H1 (cell line): ENCODE measurements at regions not wholly inside any gene's neighbourhood (a gene's known extent, or its start where the extent isn't known, plus 50 kb on each side); places are given as distances from the start of the nearest gene placed in this dataset.

Source experiments
- CTCF ChIA-PET: fragments of 300-600 bp; sonication (Branson Sonifier 250); formaldehyde crosslinking; loops from one replicate; lab custom pipeline; 2021; ENCODE audit not compliant: partially characterized antibody; lab: Charles Lee
- POLR2A ChIA-PET: fragments of 300-600 bp; sonication (Branson Sonifier 250); formaldehyde crosslinking; loops from one replicate; lab custom pipeline; 2021; ENCODE audit warnings: inconsistent platforms; ENCODE audit not compliant: partially characterized antibody; lab: Charles Lee
- DNase-seq, 2 experiments: peaks; one replicate each; pipeline versions ENCODE4 v3.0.0 to v3.0.0-alpha.2; 2010 to 2022; ENCODE audit warnings: low spot score in 2 of 2, low read depth in 1 of 2, mixed read lengths in 1 of 2
- FAIRE-seq: peaks from 2 replicates; lab custom pipeline; 2011; peaks lifted over from hg19 to GRCh38; lab: Jason Lieb, UNC
- H2AFZ ChIP-seq: 2 replicates; pipeline ENCODE4 v1.8.1; 2012; ENCODE audit warnings: low read length, inconsistent platforms
- H2AK5ac ChIP-seq: 2 replicates; pipeline ENCODE4 v1.6.1; 2013; ENCODE audit warnings: low read depth, low read length
- H2BK120ac ChIP-seq: replicated peaks from 2 replicates; pipeline ENCODE3; 2013; ENCODE audit warnings: low read depth, low read length, inconsistent platforms
- H2BK12ac ChIP-seq: 2 replicates; pipeline ENCODE4 v1.6.1; 2013; ENCODE audit warnings: low read depth, low read length
- H2BK15ac ChIP-seq: 2 replicates; pipeline ENCODE4 v1.6.1; 2013; ENCODE audit warnings: low read length
- H2BK20ac ChIP-seq: 2 replicates; pipeline ENCODE4 v1.6.1; 2013; ENCODE audit warnings: low read length
- H2BK5ac ChIP-seq: 2 replicates; pipeline ENCODE4 v1.6.1; 2013; ENCODE audit warnings: low read depth, low read length
- H3K14ac ChIP-seq: 2 replicates; pipeline ENCODE4 v1.6.1; 2013; ENCODE audit warnings: inconsistent platforms; ENCODE audit not compliant: insufficient read length
- H3K18ac ChIP-seq: 2 replicates; pipeline ENCODE4 v1.6.1; 2013; ENCODE audit warnings: low read length; ENCODE audit errors: extremely low read depth
- H3K23ac ChIP-seq: 2 replicates; pipeline ENCODE4 v1.6.1; 2013; ENCODE audit warnings: inconsistent platforms; ENCODE audit not compliant: insufficient read length
- H3K23me2 ChIP-seq: 2 replicates; pipeline ENCODE4 v1.6.1; 2013; ENCODE audit warnings: low read depth, low read length
- H3K27ac ChIP-seq: 2 replicates; pipeline ENCODE4 v1.6.1; 2011; ENCODE audit warnings: low read depth, low read length, inconsistent platforms
- H3K27me3 ChIP-seq, 4 experiments: replicated peaks in 1 of 4; 1 replicate in 1 of 4; 2 replicates in 3 of 4; pipeline versions ENCODE4 v1.6.1 to v1.8.1; 2011 to 2013; ENCODE audit warnings: low read length in 3 of 4, mild to moderate bottlenecking in 3 of 4, inconsistent platforms in 2 of 4, mixed read lengths in 2 of 4, moderate library complexity in 1 of 4; ENCODE audit not compliant: control insufficient read depth in 3 of 4, insufficient read depth in 3 of 4; ENCODE audit errors: extremely low read depth in 1 of 4
- H3K36me3 ChIP-seq, 4 experiments: 2 replicates each; pipeline versions ENCODE4 v1.6.1 to v1.8.1; 2011 to 2013; ENCODE audit warnings: mild to moderate bottlenecking in 4 of 4, low read length in 3 of 4, moderate library complexity in 2 of 4, control low read depth in 1 of 4, inconsistent platforms in 1 of 4; ENCODE audit not compliant: insufficient read depth in 4 of 4, control insufficient read depth in 2 of 4
- H3K4ac ChIP-seq: replicated peaks from 2 replicates; pipeline ENCODE3; 2013; ENCODE audit warnings: low read length, low read depth, mixed read lengths, inconsistent platforms; ENCODE audit not compliant: insufficient read length
- H3K4me1 ChIP-seq, 4 experiments: replicated peaks in 1 of 4; 1 replicate in 1 of 4; 2 replicates in 3 of 4; pipeline versions ENCODE4 v1.6.1 to v1.8.1; 2011 to 2013; ENCODE audit warnings: low read length in 3 of 4, inconsistent platforms in 2 of 4, mixed read lengths in 1 of 4; ENCODE audit not compliant: insufficient read depth in 4 of 4, control insufficient read depth in 3 of 4
- H3K4me2 ChIP-seq, 2 experiments: 2 replicates each; pipeline versions ENCODE4 v1.6.1 to v1.8.1; 2011 to 2013; ENCODE audit warnings: low read depth in 2 of 2, low read length in 2 of 2, control low read depth in 1 of 2, inconsistent platforms in 1 of 2, mild to moderate bottlenecking in 1 of 2; ENCODE audit not compliant: insufficient read depth in 1 of 2
- H3K4me3 ChIP-seq, 4 experiments: fragments of 200-600, 300-600 bp in 1 of 4; sonication (generic), shearing (Covaris generic), sonication (Bioruptor Twin) in 1 of 4; 2 replicates each; pipeline versions ENCODE4 v1.5.1 to v1.8.1; 2011 to 2016; ENCODE audit warnings: low read length in 4 of 4, low read depth in 3 of 4, control low read depth in 2 of 4, inconsistent platforms in 2 of 4, mild to moderate bottlenecking in 2 of 4, mixed read lengths in 1 of 4, moderate library complexity in 1 of 4; ENCODE audit not compliant: insufficient read depth in 2 of 4; ENCODE audit errors: extremely low read depth in 1 of 4
- H3K56ac ChIP-seq: replicated peaks from 2 replicates; pipeline ENCODE3; 2013; ENCODE audit warnings: low read depth, mild to moderate bottlenecking, mixed read lengths, low read length, inconsistent platforms; ENCODE audit not compliant: insufficient read length
- H3K79me1 ChIP-seq: 2 replicates; pipeline ENCODE4 v1.6.1; 2013; ENCODE audit warnings: low read depth, low read length, control low read depth
- H3K79me2 ChIP-seq, 2 experiments: 2 replicates each; pipeline versions ENCODE4 v1.6.1 to v1.8.1; 2012 to 2013; ENCODE audit warnings: low read length in 2 of 2, mild to moderate bottlenecking in 2 of 2, inconsistent platforms in 1 of 2; ENCODE audit not compliant: insufficient read depth in 2 of 2, control insufficient read depth in 1 of 2
- H3K9ac ChIP-seq, 4 experiments: replicated peaks in 1 of 4; 1 replicate in 1 of 4; 2 replicates in 3 of 4; pipeline versions ENCODE4 v1.6.1 to v1.8.1; 2011 to 2013; ENCODE audit warnings: low read depth in 3 of 4, low read length in 3 of 4, control low read depth in 2 of 4, mild to moderate bottlenecking in 2 of 4, moderate library complexity in 2 of 4, inconsistent platforms in 1 of 4; ENCODE audit errors: extremely low read depth in 1 of 4
- H3K9me3 ChIP-seq, 2 experiments: 2 replicates each; pipeline versions ENCODE4 v1.6.1 to v1.8.1; 2012 to 2013; ENCODE audit warnings: mild to moderate bottlenecking in 2 of 2, moderate library complexity in 2 of 2, control low read depth in 1 of 2, inconsistent platforms in 1 of 2, low read depth in 1 of 2, low read length in 1 of 2, mixed read lengths in 1 of 2; ENCODE audit not compliant: insufficient read depth in 2 of 2
- H4K20me1 ChIP-seq, 2 experiments: replicated peaks in 1 of 2; 2 replicates each; pipeline versions ENCODE3 to v1.8.1; 2011 to 2013; ENCODE audit warnings: inconsistent platforms in 2 of 2, low read length in 2 of 2, mild to moderate bottlenecking in 1 of 2; ENCODE audit not compliant: insufficient read depth in 2 of 2, control insufficient read depth in 1 of 2
- H4K5ac ChIP-seq: 2 replicates; pipeline ENCODE4 v1.6.1; 2013; ENCODE audit warnings: low read length, low read depth, mixed read lengths, inconsistent platforms; ENCODE audit not compliant: insufficient read length
- H4K8ac ChIP-seq: 2 replicates; pipeline ENCODE4 v1.8.0; 2013; ENCODE audit warnings: mild to moderate bottlenecking, moderate library complexity, low read length, inconsistent platforms; ENCODE audit not compliant: insufficient read depth; ENCODE audit errors: extremely low read depth
- H4K91ac ChIP-seq: replicated peaks from 2 replicates; pipeline ENCODE3; 2013; ENCODE audit warnings: low read length, mixed read lengths, inconsistent platforms; ENCODE audit not compliant: insufficient read length
- ASH2L ChIP-seq: fragments of 200-600, 300-600 bp; sonication (generic); IDR thresholded peaks from one replicate; pipeline ENCODE4 v1.7.1; 2017; ENCODE audit warnings: low read length
- CTBP2 ChIP-seq: IDR thresholded peaks from 2 replicates; pipeline ENCODE4 v1.7.0; 2011; ENCODE audit warnings: borderline replicate concordance, mild to moderate bottlenecking, moderate library complexity, mixed read lengths, low read length; ENCODE audit not compliant: insufficient read depth, insufficient read length
- NRF1 ChIP-seq: IDR thresholded peaks from 2 replicates; pipeline ENCODE4 v1.6.1; 2011; ENCODE audit warnings: mild to moderate bottlenecking, low read depth, low read length, improper control_type of control experiment
- POLR2AphosphoS5 ChIP-seq: IDR thresholded peaks from 2 replicates; pipeline ENCODE4 v1.6.1; 2011; ENCODE audit warnings: low read depth, low read length
- RAD21 ChIP-seq, 2 experiments: IDR thresholded peaks in 1 of 2; conservative IDR thresholded peaks in 1 of 2; 2 replicates each; pipeline ENCODE4 v1.6.1; 2011; ENCODE audit warnings: low read depth in 2 of 2, low read length in 2 of 2, improper control_type of control experiment in 1 of 2, inconsistent platforms in 1 of 2, mild to moderate bottlenecking in 1 of 2, moderate library complexity in 1 of 2
- WGBS, 2 experiments: shearing (Covaris generic) in 1 of 2; methylation state at CpG; one replicate each; pipeline versions ENCODE4 v1.1.6 to v1.1.7; 2013 to 2015; ENCODE audit warnings: low lambda C conversion rate in 2 of 2, mixed read lengths in 2 of 2, inconsistent platforms in 1 of 2, low coverage in 1 of 2, missing lambda C conversion rate in 1 of 2; ENCODE audit not compliant: insufficient replicate concordance in 2 of 2, insufficient coverage in 1 of 2, insufficient read length in 1 of 2; ENCODE audit errors: extremely low coverage in 1 of 2, missing lambda C conversion rate in 1 of 2; 5-methylcytosine and 5-hydroxymethylcytosine counted together
- TF ChIP-seq, protein P1 (sequence below), 3 experiments: IDR thresholded peaks; 1 replicate in 2 of 3; 2 replicates in 1 of 3; pipeline versions ENCODE4 v1.5.1 to v1.6.1; 2011; ENCODE audit warnings: low read length in 3 of 3, mild to moderate bottlenecking in 3 of 3, inconsistent platforms in 2 of 3, low read depth in 1 of 3, moderate library complexity in 1 of 3; ENCODE audit not compliant: insufficient read depth in 1 of 3; ENCODE audit errors: control extremely low read depth in 1 of 3

DNA sequence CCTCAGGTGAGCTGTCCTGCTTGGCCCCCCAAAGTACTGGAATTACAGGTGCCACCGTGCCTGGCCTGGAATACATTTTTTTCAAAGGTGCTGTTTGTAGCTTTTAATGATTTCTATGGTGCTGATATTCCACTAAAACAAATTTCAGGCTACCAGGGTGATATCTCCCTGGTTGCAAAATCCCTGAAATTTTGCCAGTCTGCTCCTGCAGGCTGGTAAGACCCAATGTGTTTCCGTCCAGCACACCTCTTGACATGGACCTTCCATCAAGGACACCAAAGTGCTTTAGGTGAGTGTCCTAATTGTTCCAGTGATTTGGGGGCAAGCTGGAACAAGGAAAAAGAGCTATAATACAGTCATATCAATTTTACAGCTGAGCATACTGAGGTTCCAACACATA, 69.8 kb upstream of the KMT2C start:
- Histone ChIP-seq H2BK20ac (no peak overlapping the region), H2BK15ac (no peak overlapping the region), H2AFZ (no peak overlapping the region), H3K4me3 (no peak overlapping the region), H3K4me1 (peaks cover 0 to 5% (median 0%) of the 10 kb centered on the region in 4 experiments; a peak in 2 of 7 replicates), H4K91ac (no peak overlapping the region), H3K27me3 (no peaks in the 10 kb centered on the region), H3K56ac (no peak overlapping the region), H4K20me1 (no peaks in the 10 kb centered on the region), H2BK12ac (no peak overlapping the region), H2AK5ac (no peak overlapping the region), H3K27ac (no peak overlapping the region), H3K9ac (no peak overlapping the region), H4K5ac (no peak overlapping the region), H3K4me2 (no peak overlapping the region), H3K14ac (no peak overlapping the region), H2BK5ac (no peak overlapping the region), H3K23ac (no peak overlapping the region)
- 92% methylated on average over 2 of the region's 2 CpGs; no CpG with 5 or more reads in 1 of the 2 experiments for WGBS, 2 experiments
- no peak for DNase-seq
- POLR2A ChIA-PET: no interaction called here
- TF ChIP-seq RAD21 (IDR thresholded peaks at IDR 0.05 in 1 of 2, conservative IDR thresholded peaks at IDR 0.05 in 1 of 2; ENCODE audit: low read depth in 2 of 2, low read length in 2 of 2): no peak
- TF ChIP-seq, protein P1, sequence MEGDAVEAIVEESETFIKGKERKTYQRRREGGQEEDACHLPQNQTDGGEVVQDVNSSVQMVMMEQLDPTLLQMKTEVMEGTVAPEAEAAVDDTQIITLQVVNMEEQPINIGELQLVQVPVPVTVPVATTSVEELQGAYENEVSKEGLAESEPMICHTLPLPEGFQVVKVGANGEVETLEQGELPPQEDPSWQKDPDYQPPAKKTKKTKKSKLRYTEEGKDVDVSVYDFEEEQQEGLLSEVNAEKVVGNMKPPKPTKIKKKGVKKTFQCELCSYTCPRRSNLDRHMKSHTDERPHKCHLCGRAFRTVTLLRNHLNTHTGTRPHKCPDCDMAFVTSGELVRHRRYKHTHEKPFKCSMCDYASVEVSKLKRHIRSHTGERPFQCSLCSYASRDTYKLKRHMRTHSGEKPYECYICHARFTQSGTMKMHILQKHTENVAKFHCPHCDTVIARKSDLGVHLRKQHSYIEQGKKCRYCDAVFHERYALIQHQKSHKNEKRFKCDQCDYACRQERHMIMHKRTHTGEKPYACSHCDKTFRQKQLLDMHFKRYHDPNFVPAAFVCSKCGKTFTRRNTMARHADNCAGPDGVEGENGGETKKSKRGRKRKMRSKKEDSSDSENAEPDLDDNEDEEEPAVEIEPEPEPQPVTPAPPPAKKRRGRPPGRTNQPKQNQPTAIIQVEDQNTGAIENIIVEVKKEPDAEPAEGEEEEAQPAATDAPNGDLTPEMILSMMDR (IDR thresholded peaks at IDR 0.05; ENCODE audit: control extremely low read depth in 1 of 3, insufficient read depth in 1 of 3, low read depth in 1 of 3, low read length in 3 of 3): no peak
- TF ChIP-seq ASH2L: no peak
- no peak for TF ChIP-seq CTBP2
- no peak for TF ChIP-seq POLR2AphosphoS5
- TF ChIP-seq NRF1: no peak
- TF ChIP-seq, all 59 proteins: peak for 0
- Histone ChIP-seq H2BK120ac (no peak overlapping the region), H3K9me3 (no peaks in the 10 kb centered on the region), H3K79me2 (no peaks in the 10 kb centered on the region), H3K79me1 (no peaks in the 10 kb centered on the region), H3K4ac (no peak overlapping the region), H3K36me3 (no peaks in the 10 kb centered on the region), H4K8ac (no peak overlapping the region), H3K18ac (no peak overlapping the region), H3K23me2 (no peaks in the 10 kb centered on the region)
- no peak for FAIRE-seq
- CTCF ChIA-PET: interaction anchor here (1.0 to 2.1 kb wide), 3 partner anchors 9 to 30 kb away, joined by 3 to 7 read pairs (median 4); no protein-coding TSS in a partner anchor
